K562 (cell line): ENCODE measurements at regions not wholly inside any gene's neighbourhood (a gene's known extent, or its start where the extent isn't known, plus 50 kb on each side); places are given as distances from the start of the nearest gene placed in this dataset.

Source experiments
- ATAC-seq: fragments of 200-7000 bp; cut with Tn5 transposase; 3 replicates; pipeline ENCODE4 v1.9.1; 2020; ENCODE audit warnings: moderate library complexity
- BruUV-seq: library from RNA; stranded (reverse); fragments of 400-500 nt; replicated peaks from 2 replicates; lab custom pipeline; 2021; lab: Mats Ljungman, UMichigan
- CTCF ChIA-PET: fragments of 300-600 bp; formaldehyde crosslinking; extraction: SDS; loops from one replicate; lab custom pipeline; 2021; ENCODE audit warnings: low intra/inter-chr PET ratio; lab: Yijun Ruan, JAX
- POLR2A ChIA-PET: fragments of 300-600, 350-650 bp; sonication (Branson Sonifier 250); formaldehyde crosslinking; extraction: SDS; loops from one replicate; lab custom pipeline; 2021; ENCODE audit warnings: antibody characterized with exemption, inconsistent platforms; lab: Yijun Ruan, JAX
- DNase-seq, 4 experiments: peaks; one replicate each; pipeline versions ENCODE4 v3.0.0 to v3.0.0-alpha.2; 2011 to 2018; ENCODE audit warnings: low spot score in 3 of 4, mixed read lengths in 3 of 4; ENCODE audit errors: extremely low read depth in 1 of 4
- FAIRE-seq: peaks from 2 replicates; lab custom pipeline; 2011; peaks lifted over from hg19 to GRCh38; lab: Jason Lieb, UNC
- H2AFZ ChIP-seq: 2 replicates; pipeline ENCODE4 v1.6.0; 2011; ENCODE audit warnings: low read depth, low read length, control low read depth, inconsistent platforms
- H3K27ac ChIP-seq: fragments of 200-600 bp; 3 replicates; pipeline ENCODE4 v1.8.0; 2011; ENCODE audit warnings: low read depth, mild to moderate bottlenecking, control low read depth, inconsistent platforms, low read length, moderate library complexity, mixed read lengths; ENCODE audit errors: extremely low read depth
- H3K27me3 ChIP-seq, 2 experiments: fragments of 300-600 bp in 1 of 2; 2 replicates in 1 of 2; 3 replicates in 1 of 2; pipeline versions ENCODE4 v1.6.0 to v1.8.0; 2011; ENCODE audit warnings: inconsistent platforms in 2 of 2, low read length in 2 of 2, mild to moderate bottlenecking in 1 of 2, mixed read lengths in 1 of 2, moderate library complexity in 1 of 2; ENCODE audit not compliant: control insufficient read depth in 2 of 2, insufficient read depth in 2 of 2
- H3K36me3 ChIP-seq: fragments of 300-600 bp; 3 replicates; pipeline ENCODE4 v1.8.0; 2011; ENCODE audit warnings: mild to moderate bottlenecking, low read length, inconsistent platforms; ENCODE audit not compliant: control insufficient read depth, insufficient read depth
- H3K4me1 ChIP-seq, 2 experiments: fragments of 200-600 bp in 1 of 2; replicated peaks in 1 of 2; 2 replicates in 1 of 2; 3 replicates in 1 of 2; pipeline versions ENCODE4 v1.5.1 to v1.8.0; 2011; ENCODE audit warnings: inconsistent platforms in 2 of 2, low read length in 2 of 2, mild to moderate bottlenecking in 1 of 2, mixed read lengths in 1 of 2, moderate library complexity in 1 of 2; ENCODE audit not compliant: control insufficient read depth in 2 of 2, insufficient read depth in 2 of 2
- H3K4me2 ChIP-seq: 2 replicates; pipeline ENCODE4 v1.6.1; 2011; ENCODE audit warnings: low read length, control low read depth, inconsistent platforms, mixed read lengths; ENCODE audit not compliant: insufficient read depth
- H3K4me3 ChIP-seq: fragments of 200-600 bp; sonication (generic), shearing (Covaris generic); 2 replicates; pipeline ENCODE4 v1.5.1; 2016; ENCODE audit warnings: control low read depth, inconsistent platforms
- H3K79me2 ChIP-seq: fragments of 200-600 bp; 3 replicates; pipeline ENCODE4 v1.8.0; 2011; ENCODE audit warnings: low read length, inconsistent platforms; ENCODE audit not compliant: control insufficient read depth, insufficient read depth
- H3K9ac ChIP-seq, 2 experiments: 2 replicates each; pipeline versions ENCODE4 v1.6.0 to v1.6.1; 2011; ENCODE audit warnings: low read depth in 2 of 2, low read length in 2 of 2, control low read depth in 1 of 2, inconsistent platforms in 1 of 2, mild to moderate bottlenecking in 1 of 2, mixed read lengths in 1 of 2; ENCODE audit not compliant: insufficient read depth in 1 of 2
- H3K9me1 ChIP-seq: one replicate; pipeline ENCODE4 v1.6.0; 2011; ENCODE audit warnings: inconsistent platforms, mild to moderate bottlenecking, low read length, moderate library complexity; ENCODE audit not compliant: control insufficient read depth, insufficient read depth
- H3K9me3 ChIP-seq: replicated peaks from 2 replicates; pipeline ENCODE4 v1.5.1; 2011; ENCODE audit warnings: low read depth, low read length, inconsistent platforms; ENCODE audit not compliant: control insufficient read depth, insufficient read depth
- H4K20me1 ChIP-seq: replicated peaks from 2 replicates; pipeline ENCODE4 v1.6.1; 2011; ENCODE audit warnings: low read length, inconsistent platforms, mixed read lengths; ENCODE audit not compliant: control insufficient read depth, insufficient read depth
- ATF6 ChIP-seq: sonication (generic); formaldehyde crosslinking; IDR thresholded peaks from 2 replicates; pipeline ENCODE4 v1.4.0; 2020; ENCODE audit warnings: mild to moderate bottlenecking, missing genetic modification reagents
- C11orf30 ChIP-seq: fragments of 450-650 bp; IDR thresholded peaks from 2 replicates; pipeline ENCODE4 v1.6.1; 2016; ENCODE audit warnings: low read depth, mild to moderate bottlenecking
- CREB3L1 ChIP-seq: fragments of 450-650 bp; IDR thresholded peaks from 2 replicates; pipeline ENCODE4 v1.6.1; 2014; ENCODE audit warnings: low read depth, mild to moderate bottlenecking, moderate library complexity, borderline replicate concordance
- ETS2 ChIP-seq: IDR thresholded peaks from 2 replicates; pipeline ENCODE4 v1.6.1; 2016; ENCODE audit warnings: borderline replicate concordance, missing genetic modification characterization, mild to moderate bottlenecking, moderate library complexity, missing compliant biosample characterization; ENCODE audit not compliant: poor library complexity, severe bottlenecking
- JUND ChIP-seq, 2 experiments: IDR thresholded peaks; 2 replicates in 1 of 2; 3 replicates in 1 of 2; pipeline ENCODE4 v1.6.1; 2011; ENCODE audit warnings: borderline replicate concordance in 2 of 2, low read depth in 2 of 2, low read length in 2 of 2, improper control_type of control experiment in 1 of 2, missing biosample characterization in 1 of 2, missing genetic modification characterization in 1 of 2, missing genetic modification reagents in 1 of 2
- MYBL2 ChIP-seq, 2 experiments: fragments of 450-650 bp in 1 of 2; sonication (generic) in 1 of 2; formaldehyde crosslinking in 1 of 2; IDR thresholded peaks; 2 replicates each; pipeline versions ENCODE4 v1.6.1 to v1.8.1; 2017 to 2022; ENCODE audit warnings: borderline replicate concordance in 1 of 2, inconsistent platforms in 1 of 2, low read depth in 1 of 2, mild to moderate bottlenecking in 1 of 2, missing genetic modification reagents in 1 of 2, moderate library complexity in 1 of 2
- NUFIP1 ChIP-seq: fragments of 450-650 bp; IDR thresholded peaks from 2 replicates; pipeline ENCODE4 v1.6.1; 2018; ENCODE audit not compliant: partially characterized antibody
- POLR2G ChIP-seq: fragments of 200-400 bp; formaldehyde crosslinking; IDR thresholded peaks from 2 replicates; pipeline ENCODE4 v1.6.1; 2017; ENCODE audit warnings: low read depth, mild to moderate bottlenecking, antibody characterized with exemption, low read length, moderate library complexity
- RFX1 ChIP-seq: fragments of 450-650 bp; IDR thresholded peaks from 2 replicates; pipeline ENCODE4 v1.6.1; 2016; ENCODE audit warnings: mild to moderate bottlenecking, moderate library complexity
- TBP ChIP-seq: optimal IDR thresholded peaks from 2 replicates; pipeline ENCODE3; 2011; ENCODE audit warnings: low read depth, low read length, improper control_type of control experiment
- TFE3 ChIP-seq: fragments of 450-650 bp; formaldehyde crosslinking; IDR thresholded peaks from 2 replicates; pipeline ENCODE4 v1.4.0; 2020; ENCODE audit warnings: mild to moderate bottlenecking, mixed read lengths
- ZNF165 ChIP-seq: fragments of 250-450 bp; sonication (Bioruptor Pico); IDR thresholded peaks from 2 replicates; pipeline ENCODE4 v1.4.0; 2020; ENCODE audit warnings: borderline replicate concordance
- ZNF280B ChIP-seq: fragments of 250-450 bp; sonication (Bioruptor Pico); IDR thresholded peaks from 2 replicates; pipeline ENCODE4 v1.5.1; 2021; ENCODE audit warnings: mild to moderate bottlenecking
- in situ Hi-C: fragments of 300-500 bp; cut with MboI; formaldehyde crosslinking; loops from 4 replicates; pipeline ENCODE4 v1.15.0; 2018; ENCODE audit warnings: inconsistent platforms, mixed read lengths
- intact Hi-C: fragments of 100-400 bp; cut with micrococcal nuclease; formaldehyde crosslinking; loops from 2 replicates; pipeline ENCODE4 v1.14.2; 2022

GRCh38 chr2:49553658-49554057, 399.3 kb upstream of the FSHR start:
- no TSS peak for BruUV-seq
- Histone ChIP-seq H3K4me1 (no peaks in the 10 kb centered on the region), H3K9me1 (no peaks in the 10 kb centered on the region), H3K79me2 (no peaks in the 10 kb centered on the region), H3K9me3 (no peaks in the 10 kb centered on the region), H3K4me2 (no peak overlapping the region), H4K20me1 (no peaks in the 10 kb centered on the region), H3K36me3 (no peaks in the 10 kb centered on the region), H3K4me3 (no peak overlapping the region), H3K27ac (no peak overlapping the region), H3K9ac (no peak overlapping the region), H3K27me3 (no peaks in the 10 kb centered on the region), H2AFZ (no peak overlapping the region)
- TF ChIP-seq TBP (no peak), MYBL2 (IDR thresholded peaks at IDR 0.05; ENCODE audit: low read depth) (no peak), MYBL2 (CRISPR knock-in tag; IDR thresholded peaks at IDR 0.05; ENCODE audit: borderline replicate concordance) (no peak), ETS2 (tag) (no peak), JUND (IDR thresholded peaks at IDR 0.05; ENCODE audit: borderline replicate concordance, low read depth, low read length) (no peak), JUND (tag; IDR thresholded peaks at IDR 0.05; ENCODE audit: borderline replicate concordance, low read depth, low read length) (no peak), CREB3L1 (no peak), POLR2G (no peak), TFE3 (CRISPR knock-in tag) (no peak), ZNF280B (CRISPR knock-in tag) (no peak), C11orf30 (no peak), ATF6 (no peak), RFX1 (no peak), NUFIP1 (no peak), ZNF165 (CRISPR knock-in tag) (no peak)
- FAIRE-seq = no peak
- DNase-seq = no peak
- intact Hi-C loops = no loop called here
- CTCF ChIA-PET = no interaction called here
- ATAC-seq = no peak
- in situ Hi-C loops = no loop called here
- POLR2A ChIA-PET = no interaction called here
